Thymus (tissue), 11 donors: ENCODE measurements at regions not wholly inside any gene's neighbourhood (a gene's known extent, or its start where the extent isn't known, plus 50 kb on each side); places are given as distances from the start of the nearest gene placed in this dataset.

Experiments
- DNase-seq, 9 donors: peaks; one replicate each; pipeline ENCODE4 v3.0.0-alpha.2; 2013; ENCODE audit warnings: low spot score in 9 of 9, low read depth in 6 of 9, missing footprints in 1 of 9
- H3K27ac ChIP-seq, 2 donors: one replicate each; pipeline ENCODE4 v1.5.1; 2013; ENCODE audit warnings: control low read depth in 1 of 2, low read depth in 1 of 2, low read length in 1 of 2, mild to moderate bottlenecking in 1 of 2, moderate library complexity in 1 of 2
- H3K27me3 ChIP-seq, 2 donors: one replicate each; pipeline ENCODE4 v1.5.1; 2013; ENCODE audit warnings: low read length in 1 of 2; ENCODE audit not compliant: control insufficient read depth in 2 of 2, insufficient read depth in 1 of 2
- H3K36me3 ChIP-seq, 2 donors: one replicate each; pipeline ENCODE4 v1.5.1; 2013; ENCODE audit warnings: low read length in 1 of 2, mild to moderate bottlenecking in 1 of 2, moderate library complexity in 1 of 2; ENCODE audit not compliant: control insufficient read depth in 2 of 2, insufficient read depth in 2 of 2
- H3K4me1 ChIP-seq, 2 donors: one replicate each; pipeline ENCODE4 v1.5.1; 2013; ENCODE audit warnings: low read length in 2 of 2; ENCODE audit not compliant: control insufficient read depth in 2 of 2, insufficient read depth in 2 of 2
- H3K4me3 ChIP-seq, 2 donors: one replicate each; pipeline ENCODE4 v1.5.1; 2013; ENCODE audit warnings: low read length in 2 of 2, control low read depth in 1 of 2, mild to moderate bottlenecking in 1 of 2
- H3K9me3 ChIP-seq, 2 donors: one replicate each; pipeline ENCODE4 v1.5.1; 2013; ENCODE audit warnings: low read length in 1 of 2, mild to moderate bottlenecking in 1 of 2; ENCODE audit not compliant: control insufficient read depth in 2 of 2, insufficient read depth in 1 of 2
- WGBS: extraction: QIAGEN DNeasy Blood & Tissue Kit; methylation state at CpG from one replicate; pipeline ENCODE4 v1.1.7; 2013; 5-methylcytosine and 5-hydroxymethylcytosine counted together
- donor health status: healthy.

DNA sequence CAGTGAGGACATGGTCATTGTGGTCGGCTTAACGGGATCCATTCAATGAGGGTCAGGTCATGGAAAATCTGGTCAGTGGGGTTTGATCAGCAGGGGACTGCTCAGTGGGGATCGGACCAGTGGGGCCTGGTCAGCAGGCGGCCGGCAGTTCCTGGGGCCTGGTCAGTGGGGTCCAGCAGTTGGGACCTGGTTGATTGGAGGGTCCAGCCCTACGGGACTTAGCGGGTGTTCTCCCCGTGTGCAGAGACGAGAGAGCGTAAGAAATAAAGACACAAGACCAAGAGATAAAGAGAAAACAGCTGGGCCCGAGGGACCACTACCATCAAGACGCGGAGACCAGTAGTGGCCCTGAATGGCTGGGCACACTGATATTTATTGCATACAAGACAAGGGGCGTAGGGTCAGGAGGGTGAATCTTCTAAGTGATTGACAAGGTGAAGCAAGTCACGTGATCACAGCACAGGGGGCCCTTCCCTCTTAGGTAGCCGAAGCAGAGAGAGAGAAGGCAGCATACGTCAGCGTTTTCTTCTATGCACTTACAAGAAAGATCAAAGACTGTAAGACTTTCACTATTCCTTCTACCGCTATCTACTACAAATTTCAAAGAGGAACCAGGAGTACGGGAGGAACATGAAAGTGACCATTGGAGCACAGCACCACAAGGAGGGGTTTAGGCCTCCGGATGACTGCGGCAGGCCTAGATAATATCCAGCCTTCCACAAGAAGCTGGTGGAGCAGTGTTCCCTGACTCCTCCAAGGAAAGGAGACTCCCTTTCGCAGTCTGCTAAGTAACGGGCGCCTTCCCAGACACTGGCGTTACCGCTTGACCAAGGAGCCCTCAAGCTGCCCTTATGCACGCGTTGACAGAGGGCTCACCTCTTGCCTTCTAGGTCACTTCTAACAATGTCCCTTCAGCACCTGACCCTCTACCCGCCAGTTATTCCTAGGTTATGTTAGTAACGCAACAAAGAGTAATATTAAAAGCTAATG is 62.1 kb upstream of the TPM4 start:
- Histone ChIP-seq H3K27ac (no peak overlapping the region), H3K4me1 (no peaks in the 10 kb centered on the region), H3K4me3 (no peak overlapping the region), H3K9me3 (no peaks in the 10 kb centered on the region), H3K36me3 (no peaks in the 10 kb centered on the region), H3K27me3 (no peaks in the 10 kb centered on the region)
- DNase-seq, result no peak
- 96% methylated on average over 31 of the region's 31 CpGs for WGBS

GRCh38 chr19:16014923-16015804 is 61.1 kb upstream of the TPM4 start:
- DNase-seq, result no peak
- H3K27me3 ChIP-seq, result no peaks in the 10 kb centered on the region
- H3K36me3 ChIP-seq, result no peaks in the 10 kb centered on the region
- H3K9me3 ChIP-seq, result no peaks in the 10 kb centered on the region
- H3K4me1 ChIP-seq, result no peaks in the 10 kb centered on the region
- no peak overlapping the region for H3K27ac ChIP-seq
- H3K4me3 ChIP-seq, result no peak overlapping the region
- 93% methylated on average over 19 of the region's 19 CpGs for WGBS

DNA sequence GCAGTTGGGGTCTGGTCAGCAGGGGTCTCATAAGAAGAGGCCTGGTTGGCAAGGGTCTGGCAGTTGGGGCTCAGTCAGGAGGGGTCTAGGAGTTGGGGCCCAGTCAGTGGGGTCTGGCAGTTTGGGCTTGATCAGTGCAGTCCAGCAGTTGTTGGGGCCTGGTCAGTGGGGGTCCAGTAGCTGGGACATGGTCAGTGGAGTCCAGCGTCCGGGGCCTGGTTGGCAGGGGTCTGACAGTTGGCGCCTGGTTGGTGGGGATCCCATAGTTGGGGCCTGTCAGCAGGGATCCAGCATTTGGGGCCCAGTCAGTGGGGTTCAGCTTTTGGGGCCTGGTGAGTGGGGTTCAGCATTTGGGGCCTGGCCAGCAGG is 60.5 kb upstream of the TPM4 start:
- WGBS, result 86% methylated on average over 3 of the region's 3 CpGs
- Histone ChIP-seq H3K4me1 (no peaks in the 10 kb centered on the region), H3K27ac (no peak overlapping the region), H3K4me3 (no peak overlapping the region), H3K36me3 (no peaks in the 10 kb centered on the region), H3K9me3 (no peaks in the 10 kb centered on the region), H3K27me3 (no peaks in the 10 kb centered on the region)
- DNase-seq, result no peak

- Histone ChIP-seq H3K27ac (no peak overlapping the region), H3K27me3 (no peaks in the 10 kb centered on the region), H3K4me3 (no peak overlapping the region), H3K9me3 (no peaks in the 10 kb centered on the region), H3K4me1 (no peaks in the 10 kb centered on the region), H3K36me3 (no peaks in the 10 kb centered on the region)
- no peak for DNase-seq
- 94% methylated on average over 15 of the region's 15 CpGs for WGBS
Observed at GRCh38 chr19:16016226-16017137, 59.8 kb upstream of the TPM4 start.

GRCh38 chr19:16017138-16017490 is 59.2 kb upstream of the TPM4 start:
- WGBS, result 96% methylated on average over 11 of the region's 11 CpGs
- no peaks in the 10 kb centered on the region for H3K27me3 ChIP-seq
- no peak overlapping the region for H3K4me3 ChIP-seq
- no peak overlapping the region for H3K27ac ChIP-seq
- H3K4me1 ChIP-seq, result no peaks in the 10 kb centered on the region
- DNase-seq, result no peak
- H3K36me3 ChIP-seq, result no peaks in the 10 kb centered on the region
- H3K9me3 ChIP-seq, result no peaks in the 10 kb centered on the region

- Histone ChIP-seq H3K27me3 (no peaks in the 10 kb centered on the region), H3K9me3 (no peaks in the 10 kb centered on the region), H3K36me3 (no peaks in the 10 kb centered on the region), H3K4me1 (no peaks in the 10 kb centered on the region), H3K4me3 (no peak overlapping the region), H3K27ac (no peak overlapping the region)
- 93% methylated on average over 17 of the region's 17 CpGs for WGBS
- DNase-seq, result no peak
Observed at GRCh38 chr19:16018106-16018755, 58.1 kb upstream of the TPM4 start.

GRCh38 chr19:16018801-16019551 is 57.3 kb upstream of the TPM4 start:
- Histone ChIP-seq H3K9me3 (no peaks in the 10 kb centered on the region), H3K4me3 (no peak overlapping the region), H3K27me3 (no peaks in the 10 kb centered on the region), H3K27ac (no peak overlapping the region), H3K36me3 (no peaks in the 10 kb centered on the region), H3K4me1 (no peaks in the 10 kb centered on the region)
- WGBS, result 92% methylated on average over 13 of the region's 13 CpGs
- no peak for DNase-seq
